Caco-2 (cell line): ENCODE measurements at regions not wholly inside any gene's neighbourhood (a gene's known extent, or its start where the extent isn't known, plus 50 kb on each side); places are given as distances from the start of the nearest gene placed in this dataset.

Source experiments
- BruUV-seq: library from RNA; stranded (reverse); fragments of 400-500 nt; replicated peaks from 2 replicates; lab custom pipeline; 2021; lab: Mats Ljungman, UMichigan
- CTCF ChIA-PET: fragments of 300-600 bp; sonication (Branson Sonifier 250); formaldehyde crosslinking; loops from one replicate; lab custom pipeline; 2022; ENCODE audit warnings: antibody characterized with exemption; lab: Charles Lee
- POLR2A ChIA-PET: fragments of 300-600 bp; sonication (Branson Sonifier 250); formaldehyde crosslinking; loops from one replicate; lab custom pipeline; 2022; ENCODE audit warnings: antibody characterized with exemption; lab: Charles Lee
- DNase-seq, 2 experiments: peaks; one replicate each; pipeline versions ENCODE4 v3.0.0 to v3.0.0-alpha.2; 2020 to 2022
- H3K27me3 ChIP-seq: replicated peaks from 2 replicates; pipeline ENCODE4 v1.6.0; 2011; ENCODE audit warnings: low read length; ENCODE audit not compliant: control insufficient read depth, insufficient read depth
- H3K36me3 ChIP-seq: 2 replicates; pipeline ENCODE4 v1.5.1; 2011; ENCODE audit warnings: low read length; ENCODE audit not compliant: control insufficient read depth, insufficient read depth
- H3K4me1 ChIP-seq: fragments of 250-450 bp; sonication (Bioruptor Pico); 2 replicates; pipeline ENCODE4 v1.5.1; 2020; ENCODE audit warnings: mild to moderate bottlenecking
- H3K4me3 ChIP-seq: 2 replicates; pipeline ENCODE4 v1.5.1; 2011; ENCODE audit warnings: low read depth, mild to moderate bottlenecking, control low read depth, low read length
- H3K9me3 ChIP-seq: fragments of 250-450 bp; sonication (Bioruptor Pico); 2 replicates; pipeline ENCODE4 v1.5.1; 2020; ENCODE audit warnings: mild to moderate bottlenecking, moderate library complexity
- H3K27ac Mint-ChIP-seq: one replicate; pipeline ENCODE4 v1.8.0; 2022; ENCODE audit warnings: mixed read lengths; ENCODE audit not compliant: unreplicated experiment
- H3K27me3 Mint-ChIP-seq: one replicate; pipeline ENCODE4 v1.8.0; 2022; ENCODE audit warnings: mixed read lengths; ENCODE audit not compliant: insufficient read depth, unreplicated experiment
- H3K36me3 Mint-ChIP-seq: one replicate; pipeline ENCODE4 v1.8.0; 2022; ENCODE audit warnings: mild to moderate bottlenecking, mixed read lengths; ENCODE audit not compliant: insufficient read depth, unreplicated experiment
- H3K4me1 Mint-ChIP-seq: one replicate; pipeline ENCODE4 v1.8.0; 2022; ENCODE audit warnings: low read depth, mixed read lengths; ENCODE audit not compliant: unreplicated experiment
- H3K4me3 Mint-ChIP-seq: one replicate; pipeline ENCODE4 v1.8.0; 2022; ENCODE audit warnings: mild to moderate bottlenecking, moderate library complexity, mixed read lengths; ENCODE audit not compliant: unreplicated experiment
- H3K9me3 Mint-ChIP-seq: one replicate; pipeline ENCODE4 v1.8.0; 2022; ENCODE audit warnings: mixed read lengths; ENCODE audit not compliant: unreplicated experiment
- intact Hi-C: fragments of 100-400 bp; cut with micrococcal nuclease; formaldehyde crosslinking; loops from one replicate; pipeline ENCODE4 v1.10.0; 2022; ENCODE audit not compliant: unreplicated experiment
- TF ChIP-seq, protein P1 (sequence below), 2 experiments: fragments of 200-600 bp in 1 of 2; IDR thresholded peaks; 1 replicate in 1 of 2; 2 replicates in 1 of 2; pipeline versions ENCODE4 v1.5.1 to v1.8.0; 2011 to 2022; ENCODE audit warnings: antibody characterized with exemption in 1 of 2, control low read depth in 1 of 2, inconsistent platforms in 1 of 2, low read depth in 1 of 2, low read length in 1 of 2, mild to moderate bottlenecking in 1 of 2, moderate library complexity in 1 of 2; ENCODE audit not compliant: insufficient read depth in 1 of 2, severe bottlenecking in 1 of 2, unreplicated experiment in 1 of 2

DNA sequence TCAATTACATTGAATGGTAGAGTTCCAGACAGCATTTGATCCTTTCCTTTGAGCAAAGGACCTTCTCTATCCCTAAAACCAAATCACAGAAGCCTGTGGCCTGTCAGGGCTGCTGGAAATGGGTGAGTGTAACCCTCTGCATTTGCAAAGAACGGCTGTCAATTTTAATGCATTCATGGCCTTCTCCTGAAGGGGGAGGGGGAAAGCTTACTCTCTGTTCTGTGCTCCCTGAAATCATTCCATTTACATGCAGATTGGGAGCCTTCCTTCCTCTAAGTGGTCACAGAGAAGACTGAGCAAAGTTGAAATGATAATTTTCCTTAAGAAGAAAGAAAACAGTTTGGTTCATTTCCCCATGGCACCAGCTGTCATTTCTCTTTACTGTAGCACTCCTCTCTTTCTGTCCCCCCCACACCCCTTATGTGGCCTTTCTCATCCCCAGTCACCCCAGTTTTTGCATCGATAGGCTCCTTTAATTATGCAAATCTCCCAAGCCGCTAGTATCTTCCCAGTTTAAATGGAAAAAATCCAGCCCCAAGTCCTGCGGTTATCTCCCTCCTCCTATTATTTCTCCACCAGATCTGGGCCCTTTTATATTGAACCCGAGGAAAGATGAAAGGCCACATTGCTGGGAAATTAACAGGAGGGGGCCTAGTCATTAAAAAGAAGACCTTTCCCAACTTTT, 109.4 kb upstream of the KIRREL3 start:
- BruUV-seq, result no TSS peak
- peaks cover 31% of the 10 kb centered on the region for H3K27me3 Mint-ChIP-seq
- H3K36me3 ChIP-seq, result no peaks in the 10 kb centered on the region
- H3K4me1 Mint-ChIP-seq, result no peaks in the 10 kb centered on the region
- TF ChIP-seq, protein P1, sequence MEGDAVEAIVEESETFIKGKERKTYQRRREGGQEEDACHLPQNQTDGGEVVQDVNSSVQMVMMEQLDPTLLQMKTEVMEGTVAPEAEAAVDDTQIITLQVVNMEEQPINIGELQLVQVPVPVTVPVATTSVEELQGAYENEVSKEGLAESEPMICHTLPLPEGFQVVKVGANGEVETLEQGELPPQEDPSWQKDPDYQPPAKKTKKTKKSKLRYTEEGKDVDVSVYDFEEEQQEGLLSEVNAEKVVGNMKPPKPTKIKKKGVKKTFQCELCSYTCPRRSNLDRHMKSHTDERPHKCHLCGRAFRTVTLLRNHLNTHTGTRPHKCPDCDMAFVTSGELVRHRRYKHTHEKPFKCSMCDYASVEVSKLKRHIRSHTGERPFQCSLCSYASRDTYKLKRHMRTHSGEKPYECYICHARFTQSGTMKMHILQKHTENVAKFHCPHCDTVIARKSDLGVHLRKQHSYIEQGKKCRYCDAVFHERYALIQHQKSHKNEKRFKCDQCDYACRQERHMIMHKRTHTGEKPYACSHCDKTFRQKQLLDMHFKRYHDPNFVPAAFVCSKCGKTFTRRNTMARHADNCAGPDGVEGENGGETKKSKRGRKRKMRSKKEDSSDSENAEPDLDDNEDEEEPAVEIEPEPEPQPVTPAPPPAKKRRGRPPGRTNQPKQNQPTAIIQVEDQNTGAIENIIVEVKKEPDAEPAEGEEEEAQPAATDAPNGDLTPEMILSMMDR (IDR thresholded peaks at IDR 0.05; ENCODE audit: insufficient read depth in 1 of 2, low read depth in 1 of 2, low read length in 1 of 2, severe bottlenecking in 1 of 2, unreplicated experiment in 1 of 2), result no peak
- H3K4me3 ChIP-seq, result no peak overlapping the region
- intact Hi-C loops, result no loop called here
- ChIA-PET CTCF (no interaction called here), POLR2A (no interaction called here)
- no peaks in the 10 kb centered on the region for H3K36me3 Mint-ChIP-seq
- no peaks in the 10 kb centered on the region for H3K9me3 ChIP-seq
- no peak overlapping the region for H3K27ac Mint-ChIP-seq
- no peaks in the 10 kb centered on the region for H3K27me3 ChIP-seq
- no peaks in the 10 kb centered on the region for H3K4me1 ChIP-seq
- H3K4me3 Mint-ChIP-seq, result no peak overlapping the region
- DNase-seq, result no peak
- H3K9me3 Mint-ChIP-seq, result no peaks in the 10 kb centered on the region

DNA sequence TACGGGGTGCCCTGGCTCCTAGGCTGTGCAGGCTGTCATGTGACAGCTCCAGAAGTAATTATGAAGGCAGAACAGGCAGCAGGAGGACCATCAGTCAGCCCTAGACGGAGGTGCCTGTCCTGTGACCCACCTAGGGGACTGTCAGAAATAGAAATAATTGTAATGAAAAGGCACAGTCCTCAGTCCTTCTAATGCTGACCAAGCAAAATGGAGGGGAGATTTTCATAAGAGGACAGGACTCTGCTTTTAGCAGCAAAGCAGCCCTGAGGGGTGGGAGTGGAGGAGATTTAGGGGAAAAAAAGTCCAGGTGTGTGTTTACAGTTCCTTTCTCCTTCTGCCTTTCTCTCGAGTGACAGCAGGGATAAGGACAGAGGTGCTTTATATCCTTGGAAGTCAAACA, 108.3 kb upstream of the KIRREL3 start:
- Histone ChIP-seq H3K9me3 (no peaks in the 10 kb centered on the region), H3K27me3 (no peaks in the 10 kb centered on the region), H3K4me1 (no peaks in the 10 kb centered on the region), H3K36me3 (no peaks in the 10 kb centered on the region), H3K4me3 (no peak overlapping the region)
- peaks cover 32% of the 10 kb centered on the region for H3K27me3 Mint-ChIP-seq
- no peak for DNase-seq
- intact Hi-C loops, result no loop called here
- no peaks in the 10 kb centered on the region for H3K4me1 Mint-ChIP-seq
- POLR2A ChIA-PET, result no interaction called here
- CTCF ChIA-PET, result no interaction called here
- no peak overlapping the region for H3K4me3 Mint-ChIP-seq
- H3K27ac Mint-ChIP-seq, result no peak overlapping the region
- TF ChIP-seq, protein P1 (IDR thresholded peaks at IDR 0.05; ENCODE audit: insufficient read depth in 1 of 2, low read depth in 1 of 2, low read length in 1 of 2, severe bottlenecking in 1 of 2, unreplicated experiment in 1 of 2), result no peak
- H3K9me3 Mint-ChIP-seq, result no peaks in the 10 kb centered on the region
- no peaks in the 10 kb centered on the region for H3K36me3 Mint-ChIP-seq
- no TSS peak for BruUV-seq

DNA sequence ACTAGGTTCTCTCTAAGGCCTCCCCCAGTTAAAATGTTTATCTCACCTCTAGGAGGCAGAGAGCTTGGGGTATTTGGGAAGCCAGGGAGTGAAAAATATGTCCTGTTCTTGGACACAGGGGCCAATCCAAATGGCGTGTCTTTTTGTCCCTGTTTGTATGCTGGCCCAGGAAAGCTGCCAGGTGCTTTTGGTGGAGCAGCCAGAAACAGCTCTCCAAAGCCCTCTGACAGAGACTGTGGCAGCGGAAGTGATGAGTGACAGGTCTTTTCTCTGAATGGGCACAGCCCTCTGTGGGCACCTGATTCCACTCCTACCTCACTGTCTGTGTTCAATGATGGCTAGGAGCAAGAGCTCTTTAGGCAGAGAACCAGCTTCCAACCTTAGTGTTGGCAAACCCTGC, 106.4 kb upstream of the KIRREL3 start:
- no peaks in the 10 kb centered on the region for H3K4me1 Mint-ChIP-seq
- no peak overlapping the region for H3K4me3 Mint-ChIP-seq
- Histone ChIP-seq H3K4me1 (no peaks in the 10 kb centered on the region), H3K36me3 (no peaks in the 10 kb centered on the region), H3K4me3 (no peak overlapping the region), H3K9me3 (no peaks in the 10 kb centered on the region), H3K27me3 (no peaks in the 10 kb centered on the region)
- H3K27me3 Mint-ChIP-seq, result peaks cover 31% of the 10 kb centered on the region
- H3K9me3 Mint-ChIP-seq, result no peaks in the 10 kb centered on the region
- POLR2A ChIA-PET, result no interaction called here
- intact Hi-C loops, result no loop called here
- CTCF ChIA-PET, result no interaction called here
- no TSS peak for BruUV-seq
- H3K27ac Mint-ChIP-seq, result no peak overlapping the region
- no peaks in the 10 kb centered on the region for H3K36me3 Mint-ChIP-seq
- TF ChIP-seq, protein P1 (IDR thresholded peaks at IDR 0.05; ENCODE audit: insufficient read depth in 1 of 2, low read depth in 1 of 2, low read length in 1 of 2, severe bottlenecking in 1 of 2, unreplicated experiment in 1 of 2), result no peak
- DNase-seq, result no peak
